NCI-H82 treated with DMSO at 0.1 percent for 48 hours (cell line): ENCODE measurements at regions not wholly inside any gene's neighbourhood (a gene's known extent, or its start where the extent isn't known, plus 50 kb on each side); places are given as distances from the start of the nearest gene placed in this dataset.

ENCODE experiments used
- DNase-seq: peaks from one replicate; lab custom pipeline; 2025; ENCODE audit not compliant: unreplicated experiment; lab: John Stamatoyannopoulos, UW

GRCh38 chr9:23145467-23145866 is 680.6 kb downstream of the ELAVL2 start:
- no peak for DNase-seq

DNA sequence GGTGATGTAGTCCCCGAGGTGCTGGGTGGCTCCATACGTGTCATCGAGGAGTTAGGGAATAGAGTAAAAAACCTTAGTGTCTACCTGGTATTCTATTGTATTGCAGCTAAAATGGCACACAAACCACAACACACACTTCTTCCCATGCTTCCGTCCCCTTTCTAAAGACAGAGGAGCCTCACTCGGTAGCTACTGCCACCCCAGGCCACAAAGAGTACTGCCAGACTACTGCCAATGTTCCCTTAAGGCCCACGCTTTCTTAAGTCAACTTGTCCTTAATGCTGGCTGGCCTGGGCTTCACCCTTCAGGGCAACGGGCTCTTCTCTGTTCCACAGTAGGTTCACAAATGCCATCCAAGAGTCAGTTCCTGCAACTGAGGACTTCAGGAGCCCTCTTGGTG is 673.0 kb downstream of the ELAVL2 start:
- DNase-seq: no peak

DNA sequence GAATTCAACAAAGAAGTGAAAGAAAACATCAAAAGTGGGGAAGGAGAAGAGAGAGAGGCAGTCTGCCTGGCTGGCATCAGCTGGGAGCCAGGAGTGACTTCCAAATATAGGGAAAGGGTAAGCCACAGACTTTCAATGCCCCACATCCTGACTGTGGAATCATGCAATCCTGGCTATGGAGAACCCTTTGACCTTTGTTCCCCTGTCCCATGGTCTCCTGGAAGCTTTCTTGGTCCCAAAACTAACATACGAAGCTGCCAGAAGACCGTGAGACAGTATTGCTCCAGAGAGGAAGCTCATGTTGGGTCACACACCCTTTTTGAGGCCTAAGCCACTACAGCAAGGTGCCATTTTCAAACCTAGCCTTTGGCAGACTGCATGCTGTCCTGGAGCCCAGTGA is 665.5 kb downstream of the ELAVL2 start:
- DNase-seq: no peak

- no peak for DNase-seq
Observed at GRCh38 chr9:23160952-23161469, 665.0 kb downstream of the ELAVL2 start.

- no peak for DNase-seq
Observed at GRCh38 chr9:23162789-23163188, 663.3 kb downstream of the ELAVL2 start.

- DNase-seq: no peak
Observed at GRCh38 chr9:23171479-23171878, 654.6 kb downstream of the ELAVL2 start.

DNA sequence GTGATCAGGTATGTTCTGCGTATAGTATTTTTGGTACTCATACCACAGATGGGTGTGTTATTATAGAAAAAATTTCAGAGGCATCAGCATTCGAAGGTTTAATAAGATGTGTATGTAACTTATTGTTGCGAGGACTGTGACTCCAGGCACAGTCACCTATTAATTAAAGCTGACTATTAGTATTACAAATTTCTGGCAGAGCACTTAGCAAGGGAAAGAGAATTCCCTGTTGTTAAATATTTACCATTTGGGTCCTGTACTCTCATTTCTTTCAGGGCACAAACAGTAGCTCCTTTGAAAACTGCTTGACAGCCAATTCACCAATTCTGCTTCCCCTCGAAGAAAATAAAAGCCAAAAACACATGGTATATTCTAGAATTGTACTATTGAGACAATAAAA is 653.8 kb downstream of the ELAVL2 start:
- no peak for DNase-seq

DNA sequence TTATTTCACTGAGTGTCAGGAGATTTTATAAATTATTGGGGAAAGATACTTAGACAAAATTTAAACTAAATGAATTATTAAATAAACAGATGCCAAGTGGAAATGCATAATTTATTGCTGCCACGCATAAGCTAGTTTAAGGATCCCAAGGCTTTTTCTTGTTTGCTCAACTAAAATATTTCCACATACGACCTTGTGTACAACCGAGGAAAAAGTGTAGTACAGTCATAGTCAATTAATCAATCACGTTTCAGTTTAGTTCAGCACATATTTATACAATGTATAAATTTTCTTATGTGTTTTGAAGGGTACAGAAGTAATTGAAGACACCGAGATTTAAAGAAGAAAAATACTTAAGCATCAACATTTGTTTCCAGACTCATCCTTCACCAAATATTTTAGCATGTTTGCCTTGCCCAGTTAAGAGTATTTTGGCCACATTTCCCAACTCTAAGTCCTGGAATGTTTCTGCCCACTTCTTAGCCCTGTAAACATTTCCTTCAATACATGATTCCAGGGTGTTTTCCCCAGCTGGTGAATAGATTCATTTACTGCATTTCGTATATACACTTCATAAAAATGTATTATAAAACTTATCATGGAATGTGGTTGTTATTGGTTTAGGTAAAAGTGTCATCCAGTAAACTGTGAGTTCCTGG is 652.9 kb downstream of the ELAVL2 start:
- DNase-seq: no peak

GRCh38 chr9:23194281-23194680 is 631.8 kb downstream of the ELAVL2 start:
- no peak for DNase-seq

- no peak for DNase-seq
Observed at GRCh38 chr9:23215688-23216087, 610.4 kb downstream of the ELAVL2 start.

DNA sequence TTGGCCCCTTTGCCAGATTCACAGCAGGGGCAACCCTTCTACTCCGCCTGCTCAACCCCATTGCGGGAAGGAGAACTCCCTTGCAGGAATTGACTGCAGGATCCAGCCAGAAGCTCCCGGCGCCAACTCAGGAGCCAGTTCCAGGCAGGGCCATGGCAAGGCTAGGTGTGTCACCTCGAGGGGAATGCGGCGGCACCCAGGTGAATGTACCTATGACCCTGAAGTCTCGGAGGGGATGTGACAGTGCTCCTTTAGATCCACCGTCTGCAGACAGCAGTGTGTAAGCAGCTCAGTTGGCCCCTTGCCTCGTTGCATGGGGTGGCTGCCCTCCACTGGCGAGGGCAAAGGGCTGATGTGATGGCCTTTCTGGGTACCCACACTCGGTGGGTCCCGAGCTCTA is 606.6 kb downstream of the ELAVL2 start:
- DNase-seq: no peak

DNA sequence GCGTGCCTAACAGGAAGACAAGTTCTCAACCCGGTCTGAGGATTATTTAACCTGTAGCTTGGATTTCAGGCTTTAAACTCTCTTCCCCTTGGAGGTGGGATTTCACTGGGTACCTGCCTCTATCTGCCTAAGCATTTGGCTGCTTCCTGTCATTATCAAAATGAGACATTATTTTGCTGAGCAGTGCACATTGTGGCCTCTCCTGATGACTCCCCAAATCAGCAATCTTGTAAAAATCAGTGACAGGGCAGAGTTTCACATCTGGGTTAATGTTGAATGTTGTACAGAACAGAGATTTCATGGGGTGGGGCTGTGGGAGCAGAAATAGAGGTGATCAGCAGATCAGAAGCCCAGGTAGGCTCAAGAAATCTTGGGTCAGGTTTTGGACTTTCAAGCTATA is 605.9 kb downstream of the ELAVL2 start:
- no peak for DNase-seq

- no peak for DNase-seq
Observed at GRCh38 chr9:23220957-23221356, 605.1 kb downstream of the ELAVL2 start.

- no peak for DNase-seq
Observed at GRCh38 chr9:23229890-23230317, 596.1 kb downstream of the ELAVL2 start.

- no peak for DNase-seq
Observed at GRCh38 chr9:23232831-23233230, 593.2 kb downstream of the ELAVL2 start.

GRCh38 chr9:23243523-23243922 is 582.5 kb downstream of the ELAVL2 start:
- DNase-seq: no peak

GRCh38 chr9:23245067-23245466 is 581.0 kb downstream of the ELAVL2 start:
- DNase-seq: no peak

DNA sequence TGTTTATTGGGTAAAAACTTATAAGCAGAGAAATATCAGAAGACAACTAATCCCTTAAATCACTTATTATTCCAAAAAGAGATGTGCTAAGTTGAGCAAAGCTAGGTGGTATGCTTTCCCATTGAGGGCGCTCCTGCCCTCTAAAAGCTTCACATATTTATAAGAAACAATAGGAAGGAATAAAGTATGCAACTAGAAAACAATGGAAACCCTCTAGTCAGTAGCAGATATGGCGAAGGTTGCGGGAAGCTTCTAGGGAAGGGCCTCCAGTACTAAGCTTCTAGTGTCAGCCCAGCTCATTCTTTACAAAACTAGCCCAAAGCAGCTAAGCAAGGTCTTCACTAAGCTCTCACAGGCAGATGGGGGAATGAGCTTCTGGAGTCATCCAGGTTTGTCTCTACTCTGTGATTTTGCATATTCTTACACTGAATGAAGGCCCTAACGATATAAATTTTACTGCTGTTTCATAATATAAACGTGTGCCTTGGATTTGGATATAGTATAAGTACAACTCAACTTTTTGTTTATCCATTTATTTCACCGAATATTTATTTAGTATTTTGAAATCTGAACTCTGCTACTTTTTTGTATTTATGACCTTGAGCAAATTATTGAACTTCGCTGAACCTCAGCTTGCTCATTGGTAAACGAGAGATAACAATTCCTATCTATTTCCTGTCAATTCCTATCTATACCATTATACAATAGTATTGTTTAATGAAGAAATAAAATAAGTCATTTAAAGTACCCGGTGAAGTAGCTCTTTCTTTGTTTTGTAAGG is 571.4 kb downstream of the ELAVL2 start:
- no peak for DNase-seq

DNA sequence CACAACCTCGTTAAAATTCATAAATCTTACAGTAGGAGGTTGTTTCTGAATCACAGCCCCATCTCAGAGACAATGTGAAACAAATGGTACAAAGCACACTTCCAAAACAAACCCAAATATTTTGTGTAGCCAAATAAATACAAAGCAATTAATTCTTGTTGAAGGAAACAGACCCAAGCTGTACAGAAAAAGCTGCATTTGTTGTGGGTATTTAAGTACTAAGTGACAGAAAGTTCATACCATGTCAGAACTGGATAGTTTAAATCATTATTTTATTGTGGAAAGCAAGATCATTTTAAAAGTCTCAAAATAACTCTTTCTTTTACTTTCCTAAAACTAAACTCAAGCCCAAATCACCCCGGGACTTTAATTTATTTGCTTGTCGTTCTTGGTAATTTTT is 570.7 kb downstream of the ELAVL2 start:
- DNase-seq: no peak

- DNase-seq: no peak
Observed at GRCh38 chr9:23258569-23258968, 567.5 kb downstream of the ELAVL2 start.

DNA sequence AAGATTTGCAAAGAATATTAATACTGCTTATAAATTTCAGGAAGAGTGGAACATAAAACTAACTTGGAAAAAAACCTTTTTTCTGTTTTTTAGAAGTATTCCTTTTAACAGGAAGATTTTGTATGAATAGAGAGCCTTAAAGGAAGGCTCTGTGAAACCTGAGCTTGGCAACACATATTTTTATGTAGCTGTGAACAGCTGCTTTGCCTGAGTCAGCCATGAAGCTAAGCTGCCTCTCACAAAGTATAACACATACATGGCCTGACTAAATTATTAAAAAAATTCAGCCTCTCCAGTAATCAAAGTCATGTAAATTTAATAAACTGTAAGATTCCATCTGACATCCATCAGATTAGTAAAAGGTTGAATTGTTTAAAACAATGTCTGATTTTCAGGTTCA is 547.5 kb downstream of the ELAVL2 start:
- DNase-seq: no peak

DNA sequence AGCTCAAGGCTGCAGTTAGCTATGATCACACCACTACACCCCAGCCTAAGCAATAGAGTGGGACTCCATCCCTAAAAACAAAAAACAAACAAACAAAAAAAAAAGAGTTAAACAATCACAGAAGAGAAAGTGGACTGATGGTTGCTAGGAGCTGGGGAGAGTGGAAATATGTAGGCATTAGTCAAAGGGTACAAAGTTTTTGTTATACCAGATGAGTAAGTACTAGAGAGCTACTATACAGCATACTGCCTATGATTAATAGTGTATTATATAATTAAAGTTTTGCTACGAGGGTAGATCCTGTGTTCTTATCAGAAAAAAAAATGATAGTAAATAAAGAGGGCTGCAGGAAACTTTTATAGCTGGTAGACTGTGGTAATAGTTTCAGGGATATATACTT is 538.6 kb downstream of the ELAVL2 start:
- DNase-seq: no peak
